ENCODE measurements at regions not wholly inside any gene's neighbourhood (a gene's known extent, or its start where the extent isn't known, plus 50 kb on each side); places are given as distances from the start of the nearest gene placed in this dataset.
"Not testable (repeated sequence)": the region's sequence is repeated elsewhere in the genome, so short reads cannot be mapped to it uniquely, and the experiment has no call there.

DNA sequence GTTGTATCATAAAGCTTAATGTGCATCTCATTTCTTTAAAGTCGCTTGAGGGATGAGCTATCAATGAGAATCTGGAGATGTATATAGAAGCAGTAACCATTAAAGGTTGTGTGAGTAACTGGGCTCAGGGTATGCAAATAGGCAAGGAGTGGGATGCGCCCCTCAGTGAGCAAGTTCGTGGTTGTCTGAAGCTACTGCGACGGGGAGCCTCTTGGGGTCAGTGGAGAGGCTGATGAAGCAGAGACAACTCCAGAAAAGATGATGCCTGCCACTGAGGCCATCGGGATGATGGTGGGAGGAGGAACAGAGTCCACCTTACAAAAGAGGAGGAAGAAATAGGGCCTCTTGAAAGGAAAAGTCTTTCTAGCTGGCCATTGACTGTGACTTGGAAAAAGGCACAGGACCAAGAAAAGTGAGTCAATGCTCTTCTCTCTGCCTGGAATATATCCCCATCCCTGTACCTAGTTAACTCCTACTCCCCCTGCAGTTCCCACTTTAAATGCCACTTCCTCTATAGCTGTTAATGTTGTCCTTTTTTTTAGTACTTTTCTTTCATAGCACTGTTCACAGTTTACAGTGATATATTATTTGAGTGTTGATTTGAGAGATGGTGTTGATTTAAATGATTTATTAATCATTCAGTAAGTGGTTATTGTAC, 51.4 kb upstream of the LSM6 start:
- H3K9me3 ChIP-seq (ENCODE audit: low read depth, low read length): no peaks in the 10 kb centered on the region
- H3K4me1 ChIP-seq (ENCODE audit: insufficient read depth, low read length): no peaks in the 10 kb centered on the region
- peaks cover 3% of the 10 kb centered on the region for H3K27me3 ChIP-seq (ENCODE audit: insufficient read depth, low read length)
- no peak overlapping the region for H3K4me3 ChIP-seq (ENCODE audit: low read length)

DNA sequence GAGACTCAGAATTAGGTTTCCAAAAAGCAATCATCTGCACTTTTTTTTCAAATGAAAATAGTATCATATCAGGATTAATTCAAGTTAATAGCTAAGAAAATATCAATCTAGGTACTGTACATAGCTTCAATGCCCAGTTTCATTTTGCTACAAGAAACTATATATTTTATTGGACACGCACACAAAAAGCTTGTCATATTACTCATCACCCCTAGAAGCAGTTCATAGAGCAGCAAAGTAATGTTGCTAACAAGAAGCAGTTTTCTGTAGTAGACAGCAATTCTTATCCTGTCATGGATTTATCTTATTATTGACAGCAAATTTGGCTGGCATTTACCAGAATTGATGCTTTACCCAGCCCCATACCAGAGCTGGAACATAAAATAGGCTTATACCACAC, 52.3 kb upstream of the LSM6 start:
- H3K4me1 ChIP-seq (ENCODE audit: insufficient read depth, low read length): no peaks in the 10 kb centered on the region
- peaks cover 3% of the 10 kb centered on the region for H3K27me3 ChIP-seq (ENCODE audit: insufficient read depth, low read length)
- no peaks in the 10 kb centered on the region for H3K9me3 ChIP-seq (ENCODE audit: low read depth, low read length)
- no peak overlapping the region for H3K4me3 ChIP-seq (ENCODE audit: low read length)

DNA sequence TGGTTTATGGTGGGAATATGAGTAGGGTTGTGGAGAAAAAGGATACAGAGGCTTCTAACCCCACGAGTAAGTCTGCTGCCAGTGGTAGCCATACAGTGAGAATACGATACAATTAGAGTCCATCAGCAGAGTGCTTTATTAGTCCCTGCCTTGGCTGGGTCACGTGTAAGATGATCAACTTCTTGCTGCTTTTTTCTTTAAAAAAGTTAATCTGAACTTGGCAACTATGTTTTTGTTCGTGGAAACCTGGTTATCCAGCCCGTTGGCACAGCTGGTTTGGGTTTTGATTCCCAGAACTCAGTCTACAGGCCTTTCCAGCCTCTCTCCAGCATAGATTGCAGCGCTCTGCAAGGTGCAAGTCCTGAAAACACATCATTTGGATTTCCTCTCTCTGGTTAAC, 53.1 kb upstream of the LSM6 start:
- peaks cover 1% of the 10 kb centered on the region for H3K4me1 ChIP-seq (ENCODE audit: insufficient read depth, low read length)

DNA sequence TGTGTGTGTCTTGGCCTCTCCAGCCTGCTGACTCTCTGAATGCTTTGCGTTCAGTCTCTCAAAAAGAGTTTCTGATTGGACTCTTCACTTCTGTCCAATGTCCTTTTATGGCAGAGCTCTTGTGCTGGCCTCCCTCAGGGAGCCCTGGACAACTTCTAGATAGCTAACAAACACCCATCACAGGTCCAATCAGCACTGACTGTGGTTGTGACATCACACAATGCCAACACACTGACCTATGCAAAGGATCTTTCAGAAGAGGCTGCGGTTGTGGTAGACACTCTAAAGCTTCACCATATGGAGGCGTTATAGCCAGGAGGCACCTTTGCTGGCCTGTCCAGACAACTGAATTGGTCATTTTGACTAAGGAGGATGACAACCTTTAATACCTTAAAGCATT, 53.8 kb upstream of the LSM6 start:
- no peak overlapping the region for H3K4me3 ChIP-seq (ENCODE audit: low read length)
- H3K4me1 ChIP-seq (ENCODE audit: insufficient read depth, low read length): peaks cover 8% of the 10 kb centered on the region
- H3K9me3 ChIP-seq (ENCODE audit: low read depth, low read length): no peaks in the 10 kb centered on the region
- H3K27me3 ChIP-seq (ENCODE audit: insufficient read depth, low read length): no peaks in the 10 kb centered on the region

More for the DNA sequence above, 53.1 kb upstream of the LSM6 start:
- Histone ChIP-seq H3K27me3 (ENCODE audit: insufficient read depth, low read length) (peaks cover under 1% of the 10 kb centered on the region), H3K9me3 (ENCODE audit: low read depth, low read length) (no peaks in the 10 kb centered on the region), H3K4me3 (ENCODE audit: low read length) (no peak overlapping the region)

DNA sequence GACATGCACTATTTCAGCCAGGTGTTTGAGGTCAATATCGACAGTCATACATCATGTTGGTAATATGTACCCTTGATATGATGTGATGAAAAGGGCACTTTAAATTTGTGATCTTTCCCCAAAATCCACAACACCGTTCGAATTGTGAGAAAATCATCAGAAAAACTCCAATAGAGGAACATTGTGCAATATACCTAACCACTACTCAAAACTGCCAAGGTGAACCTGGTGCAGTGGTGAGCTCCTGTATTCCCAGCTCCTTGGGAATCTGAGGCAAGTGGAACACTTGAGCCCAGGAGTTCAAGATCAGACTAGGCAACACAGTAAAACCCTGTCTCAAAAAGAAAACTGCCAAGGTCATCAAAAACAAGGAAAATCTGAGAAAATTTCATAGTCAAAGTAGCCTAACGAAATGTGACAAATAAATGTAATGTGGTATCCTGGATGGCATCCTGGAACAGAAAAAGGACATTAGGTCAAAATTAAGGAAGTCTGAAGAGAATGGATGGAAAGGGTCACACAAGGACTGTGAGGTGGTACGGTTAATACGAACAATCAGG, 55.6 kb upstream of the LSM6 start:
- Histone ChIP-seq H3K27me3 (ENCODE audit: insufficient read depth, low read length) (no peaks in the 10 kb centered on the region), H3K4me3 (ENCODE audit: low read length) (no peak overlapping the region), H3K4me1 (ENCODE audit: insufficient read depth, low read length) (peaks cover 9% of the 10 kb centered on the region), H3K9me3 (ENCODE audit: low read depth, low read length) (no peaks in the 10 kb centered on the region)

DNA sequence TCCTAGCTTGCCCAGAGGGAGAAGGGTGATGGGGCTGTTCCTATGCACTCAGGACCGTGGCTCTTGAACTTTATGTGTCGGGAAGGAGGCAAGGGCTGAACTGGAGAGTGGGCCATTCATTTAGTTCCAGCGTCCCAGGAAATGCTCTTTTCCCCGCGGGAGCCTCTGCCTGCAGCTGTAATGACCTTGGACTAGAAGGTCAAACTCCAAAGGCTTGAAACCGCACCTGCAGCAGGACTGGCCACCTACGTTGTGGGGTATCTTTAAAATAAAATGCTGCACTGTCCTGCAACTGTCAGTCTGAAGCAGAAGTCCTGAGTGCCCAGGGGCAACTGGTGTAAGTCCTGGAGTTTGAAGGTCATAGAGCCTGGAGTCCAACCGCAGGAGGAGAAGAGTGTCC, 61.5 kb upstream of the LSM6 start:
- Histone ChIP-seq H3K4me1 (ENCODE audit: insufficient read depth, low read length) (peaks cover 43% of the 10 kb centered on the region), H3K4me3 (ENCODE audit: low read length) (no peak overlapping the region), H3K27me3 (ENCODE audit: insufficient read depth, low read length) (no peaks in the 10 kb centered on the region), H3K9me3 (ENCODE audit: low read depth, low read length) (no peaks in the 10 kb centered on the region)

DNA sequence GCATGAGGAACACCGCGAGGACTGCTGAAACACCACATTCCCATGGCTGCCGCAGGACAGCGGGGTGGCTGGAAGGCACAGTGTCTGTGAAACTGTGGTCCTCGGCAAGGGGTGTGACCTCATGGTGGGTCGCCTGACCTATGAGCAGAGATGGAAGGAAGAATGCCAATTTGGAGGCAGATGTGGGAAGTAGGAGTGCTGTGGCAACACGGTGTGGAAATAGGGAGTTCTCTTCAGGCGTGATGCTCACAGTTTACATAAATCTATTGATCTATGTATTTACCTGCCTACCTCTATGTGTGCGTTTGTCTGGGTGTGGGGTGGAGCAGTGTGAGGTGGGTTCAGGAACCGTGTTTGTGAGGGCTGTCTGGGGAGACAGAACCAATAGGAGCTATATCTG, 62.3 kb upstream of the LSM6 start:
- peaks cover 50% of the 10 kb centered on the region for H3K4me1 ChIP-seq (ENCODE audit: insufficient read depth, low read length)
- H3K27me3 ChIP-seq (ENCODE audit: insufficient read depth, low read length): no peaks in the 10 kb centered on the region

DNA sequence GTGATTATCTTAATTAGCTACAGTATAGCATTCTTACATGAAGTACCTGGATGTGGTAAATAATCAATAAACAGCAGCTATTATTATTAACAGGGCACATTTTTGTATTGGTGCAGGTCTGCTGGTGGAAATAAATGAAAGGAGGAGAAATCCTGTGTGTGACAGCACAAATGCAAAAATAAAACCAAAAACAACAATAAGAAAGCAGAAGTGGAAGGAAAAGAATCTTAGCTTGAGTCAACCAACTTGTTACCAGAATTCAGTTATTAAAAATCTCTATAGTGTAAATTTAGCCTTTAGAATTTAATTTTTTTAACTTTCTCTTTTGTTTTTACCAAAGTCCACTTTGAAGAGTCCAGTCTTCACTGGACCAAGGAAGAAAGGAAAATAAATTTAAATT, 63.1 kb upstream of the LSM6 start:
- Histone ChIP-seq H3K27me3 (ENCODE audit: insufficient read depth, low read length) (no peaks in the 10 kb centered on the region), H3K9me3 (ENCODE audit: low read depth, low read length) (no peaks in the 10 kb centered on the region), H3K4me3 (ENCODE audit: low read length) (no peak overlapping the region), H3K4me1 (ENCODE audit: insufficient read depth, low read length) (peaks cover 54% of the 10 kb centered on the region)

More for the DNA sequence above, 62.3 kb upstream of the LSM6 start:
- no peaks in the 10 kb centered on the region for H3K9me3 ChIP-seq (ENCODE audit: low read depth, low read length)
- no peak overlapping the region for H3K4me3 ChIP-seq (ENCODE audit: low read length)

DNA sequence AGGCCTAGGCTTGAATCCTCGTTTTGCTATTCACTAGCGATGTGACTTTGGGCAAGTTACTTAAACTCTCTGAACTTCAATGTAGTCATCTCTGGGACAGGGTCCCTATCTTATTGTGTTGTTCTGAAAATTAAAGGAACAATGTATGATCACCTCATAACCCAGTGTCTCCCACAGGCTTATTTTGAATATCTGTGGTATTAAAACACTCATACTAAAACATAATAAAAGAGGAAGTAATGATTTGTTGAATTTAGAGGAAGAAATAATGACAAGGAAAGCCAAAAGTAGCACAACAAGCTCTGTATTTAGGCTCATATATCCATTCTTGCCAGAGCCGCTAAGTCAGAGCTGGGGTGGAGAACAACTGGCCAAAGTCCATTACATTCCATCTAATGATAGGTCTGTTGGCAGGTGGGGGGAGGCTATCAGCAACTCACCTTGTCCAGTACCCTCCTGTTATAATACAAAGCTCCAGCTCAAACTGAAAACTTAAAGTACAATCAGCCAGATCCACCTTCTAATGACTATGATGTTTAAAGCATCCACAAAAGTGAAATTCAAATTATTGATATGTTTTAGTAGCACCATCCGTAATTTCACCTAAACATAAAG, 64.5 kb upstream of the LSM6 start:
- Histone ChIP-seq H3K4me1 (ENCODE audit: insufficient read depth, low read length) (peaks cover 57% of the 10 kb centered on the region), H3K27me3 (ENCODE audit: insufficient read depth, low read length) (no peaks in the 10 kb centered on the region)

DNA sequence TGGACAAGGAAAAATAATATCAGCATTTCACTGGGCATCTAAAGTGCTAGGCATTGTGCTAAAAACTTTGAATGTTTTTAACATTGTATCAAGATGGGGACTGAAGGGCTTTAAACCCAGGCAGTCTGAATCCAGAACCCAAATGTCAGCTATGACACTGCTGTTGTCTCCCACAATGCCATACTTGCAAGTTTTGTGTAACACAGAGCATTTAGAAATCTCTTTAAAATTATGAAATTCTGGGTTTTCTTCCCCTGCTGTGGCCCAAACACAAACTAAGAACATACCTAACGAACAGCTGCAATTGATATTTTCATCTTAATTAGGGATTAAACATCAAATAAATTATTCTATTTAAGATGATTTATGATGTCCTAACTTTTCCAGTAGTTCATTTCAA, 66.8 kb upstream of the LSM6 start:
- H3K27me3 ChIP-seq (ENCODE audit: insufficient read depth, low read length): no peaks in the 10 kb centered on the region
- H3K4me1 ChIP-seq (ENCODE audit: insufficient read depth, low read length): peaks cover 78% of the 10 kb centered on the region

More for the DNA sequence above, 64.5 kb upstream of the LSM6 start:
- no peak overlapping the region for H3K4me3 ChIP-seq (ENCODE audit: low read length)
- no peaks in the 10 kb centered on the region for H3K9me3 ChIP-seq (ENCODE audit: low read depth, low read length)

DNA sequence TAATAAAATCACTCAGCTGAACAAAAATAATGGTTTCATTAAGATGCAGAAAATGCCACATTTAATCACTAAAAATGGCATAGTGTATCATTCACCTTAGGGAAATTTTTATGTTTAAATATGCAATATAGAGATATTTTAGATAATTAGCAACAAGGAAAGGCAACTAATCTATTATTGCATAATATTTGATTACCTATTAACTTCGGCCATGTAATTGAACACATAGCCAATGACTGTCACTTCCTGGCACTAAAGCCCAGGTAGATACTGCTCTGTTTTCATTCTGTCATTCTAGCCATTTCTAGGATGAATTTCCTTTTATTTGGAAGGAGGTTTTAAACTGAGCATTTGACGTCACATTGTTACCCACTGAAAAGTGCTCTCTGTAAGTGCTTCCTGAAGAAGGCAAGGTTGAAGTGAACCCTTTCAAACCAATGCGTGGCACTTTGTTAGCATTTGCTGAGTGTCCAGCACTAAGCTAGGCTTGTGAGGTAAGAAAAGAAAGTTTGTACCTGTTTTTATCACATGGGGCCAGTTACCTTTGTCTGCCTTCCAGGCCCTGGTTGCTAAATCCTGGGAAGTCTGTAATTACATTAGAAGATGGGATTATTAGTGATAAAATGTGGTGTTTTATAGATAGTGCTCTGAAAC, 67.8 kb upstream of the LSM6 start:
- Histone ChIP-seq H3K4me3 (ENCODE audit: low read length) (no peak overlapping the region), H3K9me3 (ENCODE audit: low read depth, low read length) (no peaks in the 10 kb centered on the region), H3K4me1 (ENCODE audit: insufficient read depth, low read length) (peaks cover 74% of the 10 kb centered on the region), H3K27me3 (ENCODE audit: insufficient read depth, low read length) (no peaks in the 10 kb centered on the region)

More for the DNA sequence above, 66.8 kb upstream of the LSM6 start:
- Histone ChIP-seq H3K4me3 (ENCODE audit: low read length) (no peak overlapping the region), H3K9me3 (ENCODE audit: low read depth, low read length) (no peaks in the 10 kb centered on the region)

DNA sequence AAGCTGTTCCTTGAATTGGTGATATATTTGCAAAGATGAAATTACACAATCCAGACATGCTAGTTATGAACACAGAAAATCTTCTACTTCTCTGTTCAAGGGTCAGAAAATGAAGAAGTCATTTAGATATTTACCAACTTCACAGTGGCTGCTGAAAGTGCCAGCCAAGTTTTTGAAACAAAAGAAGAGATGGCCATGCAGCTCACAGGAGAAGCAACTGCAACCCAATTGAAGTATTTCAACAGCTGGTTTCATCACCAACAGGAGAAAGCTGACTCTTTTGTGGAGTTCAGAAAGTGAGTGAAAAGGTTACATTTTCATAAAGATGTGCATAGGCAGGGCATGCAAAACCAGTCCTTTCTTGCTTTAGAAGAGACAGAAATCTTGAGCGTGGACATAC, 70.1 kb upstream of the LSM6 start:
- no peaks in the 10 kb centered on the region for H3K27me3 ChIP-seq (ENCODE audit: insufficient read depth, low read length)
- no peaks in the 10 kb centered on the region for H3K9me3 ChIP-seq (ENCODE audit: low read depth, low read length)
- H3K4me3 ChIP-seq (ENCODE audit: low read length): no peak overlapping the region
- peaks cover 53% of the 10 kb centered on the region for H3K4me1 ChIP-seq (ENCODE audit: insufficient read depth, low read length)

DNA sequence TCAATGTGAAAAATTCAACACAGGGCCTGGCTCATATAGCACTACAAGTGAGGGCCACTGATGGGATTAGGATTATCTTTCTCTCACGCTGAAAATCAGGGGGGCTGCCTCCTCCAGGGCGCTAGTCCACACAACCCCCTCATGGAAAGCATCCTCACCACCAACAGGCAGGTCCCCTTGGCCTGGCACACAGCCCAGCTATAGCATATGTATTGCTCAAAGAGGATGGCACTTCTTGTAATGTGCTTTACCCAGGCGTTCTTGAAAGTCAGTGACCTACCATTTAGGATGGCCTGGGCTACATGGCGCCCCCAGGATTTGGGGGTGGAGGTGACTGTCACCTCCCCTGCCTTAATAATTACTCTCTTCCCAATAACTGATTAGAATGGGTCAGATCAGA, 71.0 kb upstream of the LSM6 start:
- H3K4me1 ChIP-seq (ENCODE audit: insufficient read depth, low read length): peaks cover 46% of the 10 kb centered on the region
- H3K4me3 ChIP-seq (ENCODE audit: low read length): no peak overlapping the region
- no peaks in the 10 kb centered on the region for H3K27me3 ChIP-seq (ENCODE audit: insufficient read depth, low read length)
- H3K9me3 ChIP-seq (ENCODE audit: low read depth, low read length): no peaks in the 10 kb centered on the region

DNA sequence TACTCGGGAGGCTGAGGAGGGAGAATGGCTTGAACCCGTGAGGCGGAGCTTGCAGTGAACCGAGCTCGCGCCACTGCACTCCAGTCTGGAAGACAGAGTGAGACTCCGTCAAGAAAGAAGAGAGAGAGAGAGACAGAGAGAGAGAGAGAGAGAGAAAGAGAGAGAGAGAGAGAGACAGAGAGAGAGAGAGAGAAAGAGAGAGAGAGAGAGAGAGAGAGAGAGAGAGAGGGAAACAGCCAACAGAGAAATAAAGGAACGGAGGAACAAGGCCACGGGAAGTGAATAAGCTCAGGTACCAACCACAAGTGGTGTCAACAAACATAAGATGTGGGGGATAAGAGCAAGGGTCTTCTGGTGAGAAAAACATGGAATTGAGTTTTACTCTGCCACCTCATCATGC, 71.5 kb upstream of the LSM6 start:
- H3K4me1 ChIP-seq (ENCODE audit: insufficient read depth, low read length): peaks cover 44% of the 10 kb centered on the region
- H3K27me3 ChIP-seq (ENCODE audit: insufficient read depth, low read length); H3K4me3 ChIP-seq (ENCODE audit: low read length); H3K9me3 ChIP-seq (ENCODE audit: low read depth, low read length): not testable (repeated sequence)

DNA sequence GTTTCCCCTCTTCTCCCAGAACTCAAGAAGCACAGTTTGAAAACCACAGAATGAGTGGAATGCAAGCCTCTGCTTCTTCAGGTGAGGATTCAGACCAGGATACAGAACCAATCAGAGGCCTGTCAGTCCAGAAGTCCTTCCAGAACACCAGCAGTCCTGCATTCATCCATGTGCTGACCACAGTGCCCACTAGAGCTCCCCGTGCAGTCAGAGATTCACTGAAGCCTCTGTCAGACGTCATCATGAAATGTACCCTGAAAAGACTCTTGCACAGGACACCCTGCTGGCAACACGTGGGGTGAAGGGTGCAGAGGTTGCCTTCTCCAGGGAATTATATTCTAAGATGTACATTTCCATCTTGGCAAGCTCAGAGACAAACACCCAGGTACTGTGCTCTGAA, 75.9 kb upstream of the LSM6 start:
- Histone ChIP-seq H3K27me3 (ENCODE audit: insufficient read depth, low read length) (no peaks in the 10 kb centered on the region), H3K9me3 (ENCODE audit: low read depth, low read length) (no peaks in the 10 kb centered on the region), H3K4me3 (ENCODE audit: low read length) (no peak overlapping the region), H3K4me1 (ENCODE audit: insufficient read depth, low read length) (peaks cover 9% of the 10 kb centered on the region)
